IMR-90 (cell line): ENCODE measurements at regions not wholly inside any gene's neighbourhood (a gene's known extent, or its start where the extent isn't known, plus 50 kb on each side); places are given as distances from the start of the nearest gene placed in this dataset.

Experiments
- ATAC-seq: fragments of 200-7000 bp; cut with Tn5 transposase; 2 replicates; pipeline ENCODE4 v1.9.1; 2020; ENCODE audit warnings: low read depth, mild to moderate bottlenecking, moderate library complexity
- BruUV-seq: library from RNA; stranded (reverse); fragments of 400-500 nt; replicated peaks from 2 replicates; lab custom pipeline; 2021; lab: Mats Ljungman, UMichigan
- CTCF ChIA-PET: fragments of 300-600 bp; formaldehyde crosslinking; extraction: SDS; loops from one replicate; lab custom pipeline; 2021; ENCODE audit warnings: antibody characterized with exemption; lab: Yijun Ruan, JAX
- POLR2A ChIA-PET: fragments of 300-600 bp; sonication (Branson Sonifier 250); formaldehyde crosslinking; loops from one replicate; lab custom pipeline; 2022; ENCODE audit warnings: antibody characterized with exemption; ENCODE audit not compliant: unreplicated experiment; lab: Charles Lee
- DNase-seq: peaks from one replicate; pipeline ENCODE4 v3.0.0; 2013
- H2AFZ ChIP-seq: replicated peaks from 2 replicates; pipeline ENCODE3; 2013; ENCODE audit warnings: low read length, mild to moderate bottlenecking; ENCODE audit not compliant: poor library complexity
- H2AK5ac ChIP-seq: 2 replicates; pipeline ENCODE4 v1.6.1; 2013; ENCODE audit warnings: low read depth, low read length, inconsistent platforms
- H2AK9ac ChIP-seq: replicated peaks from 2 replicates; pipeline ENCODE3; 2013; ENCODE audit warnings: mild to moderate bottlenecking, low read depth, low read length, moderate library complexity; ENCODE audit not compliant: poor library complexity
- H2BK120ac ChIP-seq: 2 replicates; pipeline ENCODE4 v1.6.1; 2013; ENCODE audit warnings: low read depth, low read length, inconsistent platforms
- H2BK15ac ChIP-seq: 3 replicates; pipeline ENCODE4 v1.6.1; 2013; ENCODE audit warnings: low read depth, low read length, inconsistent platforms
- H2BK20ac ChIP-seq: 2 replicates; pipeline ENCODE4 v1.6.1; 2013; ENCODE audit warnings: low read depth, mild to moderate bottlenecking, inconsistent platforms, low read length, moderate library complexity
- H2BK5ac ChIP-seq: 2 replicates; pipeline ENCODE4 v1.6.1; 2013; ENCODE audit warnings: mild to moderate bottlenecking, low read depth, low read length, inconsistent platforms; ENCODE audit not compliant: poor library complexity, severe bottlenecking
- H3K14ac ChIP-seq: replicated peaks from 2 replicates; pipeline ENCODE4 v1.6.1; 2013; ENCODE audit warnings: low read depth, low read length, inconsistent platforms
- H3K18ac ChIP-seq: 2 replicates; pipeline ENCODE4 v1.6.1; 2013; ENCODE audit warnings: low read depth, low read length, control low read depth
- H3K23ac ChIP-seq: 2 replicates; pipeline ENCODE4 v1.6.1; 2013; ENCODE audit warnings: low read depth, low read length, inconsistent platforms
- H3K27ac ChIP-seq: 2 replicates; pipeline ENCODE4 v1.5.1; 2013; ENCODE audit warnings: mild to moderate bottlenecking, control low read depth, low read length; ENCODE audit not compliant: insufficient read depth
- H3K27me3 ChIP-seq: 2 replicates; pipeline ENCODE4 v1.6.1; 2013; ENCODE audit warnings: low read length; ENCODE audit not compliant: control insufficient read depth, insufficient read depth
- H3K36me3 ChIP-seq: 2 replicates; pipeline ENCODE4 v1.6.1; 2013; ENCODE audit warnings: low read length, mixed read lengths; ENCODE audit not compliant: control insufficient read depth, insufficient read depth
- H3K4ac ChIP-seq: 2 replicates; pipeline ENCODE4 v1.6.1; 2013; ENCODE audit warnings: low read depth, low read length, inconsistent platforms
- H3K4me1 ChIP-seq: 2 replicates; pipeline ENCODE4 v1.6.1; 2013; ENCODE audit warnings: low read length, mixed read lengths; ENCODE audit not compliant: control insufficient read depth, insufficient read depth
- H3K4me2 ChIP-seq: 2 replicates; pipeline ENCODE4 v1.6.1; 2013; ENCODE audit warnings: low read depth, mild to moderate bottlenecking, control low read depth, low read length, moderate library complexity
- H3K4me3 ChIP-seq: 2 replicates; pipeline ENCODE4 v1.5.1; 2013; ENCODE audit warnings: low read depth, mild to moderate bottlenecking, control low read depth, low read length, moderate library complexity; ENCODE audit not compliant: insufficient read depth
- H3K56ac ChIP-seq: 2 replicates; pipeline ENCODE4 v1.6.1; 2013; ENCODE audit warnings: low read length, inconsistent platforms; ENCODE audit not compliant: insufficient read depth; ENCODE audit errors: extremely low read depth
- H3K79me1 ChIP-seq, 2 experiments: 2 replicates each; pipeline ENCODE4 v1.6.1; 2013; ENCODE audit warnings: low read length in 2 of 2, inconsistent platforms in 1 of 2, low read depth in 1 of 2
- H3K9ac ChIP-seq: 2 replicates; pipeline ENCODE4 v1.6.1; 2013; ENCODE audit warnings: low read depth, low read length, control low read depth
- H3K9me1 ChIP-seq: 2 replicates; pipeline ENCODE4 v1.6.1; 2013; ENCODE audit warnings: low read length, inconsistent platforms; ENCODE audit not compliant: insufficient read depth
- H3K9me3 ChIP-seq: 2 replicates; pipeline ENCODE4 v1.6.1; 2013; ENCODE audit warnings: low read length; ENCODE audit not compliant: control insufficient read depth, insufficient read depth
- H4K20me1 ChIP-seq: 2 replicates; pipeline ENCODE4 v1.6.1; 2013; ENCODE audit warnings: low read length, inconsistent platforms; ENCODE audit not compliant: insufficient read depth
- H4K5ac ChIP-seq: 2 replicates; pipeline ENCODE4 v1.6.1; 2013; ENCODE audit warnings: mild to moderate bottlenecking, low read depth, low read length, control low read depth
- H4K8ac ChIP-seq, 2 experiments: 2 replicates each; pipeline ENCODE4 v1.6.1; 2013; ENCODE audit warnings: low read depth in 2 of 2, low read length in 2 of 2, control low read depth in 1 of 2, inconsistent platforms in 1 of 2
- H4K91ac ChIP-seq: 2 replicates; pipeline ENCODE4 v1.6.1; 2013; ENCODE audit warnings: low read depth, low read length, inconsistent platforms; ENCODE audit not compliant: insufficient read depth
- BHLHE40 ChIP-seq: fragments of 150-350 bp; IDR thresholded peaks from 2 replicates; pipeline ENCODE4 v1.6.1; 2016; ENCODE audit warnings: mild to moderate bottlenecking, low read depth, low read length
- RAD21 ChIP-seq: IDR thresholded peaks from 2 replicates; pipeline ENCODE4 v1.6.1; 2012; ENCODE audit warnings: low read length, improper control_type of control experiment
- WGBS, 2 experiments: methylation state at CpG; one replicate each; pipeline versions ENCODE4 v1.1.5 to v1.1.7; 2013; ENCODE audit warnings: missing lambda C conversion rate in 2 of 2; ENCODE audit not compliant: insufficient read length in 1 of 2; ENCODE audit errors: extremely low coverage in 2 of 2; 5-methylcytosine and 5-hydroxymethylcytosine counted together
- dilution Hi-C: fragments of 300-500 bp; cut with HindIII; formaldehyde crosslinking; loops from one replicate; pipeline ENCODE4 v1.14.3; 2018; ENCODE audit warnings: low sequenced_read_pairs; ENCODE audit not compliant: unreplicated experiment
- in situ Hi-C: fragments of 300-500 bp; cut with MboI; formaldehyde crosslinking; loops from 3 replicates; pipeline ENCODE4 v1.14.3; 2019; ENCODE audit warnings: low sequenced_read_pairs, inconsistent platforms, mixed read lengths
- intact Hi-C: fragments of 100-400 bp; cut with micrococcal nuclease; formaldehyde crosslinking; loops from 2 replicates; pipeline ENCODE4 v1.10.0; 2022

GRCh38 chr3:124586126-124587052, 143.9 kb upstream of the UMPS start:
- H2AK5ac ChIP-seq, result no peak overlapping the region
- 75% methylated on average over 10 of the region's 21 CpGs; no CpG with 5 or more reads in 1 of the 2 experiments for whole genome bisulfite sequencing, 2 experiments
- H3K36me3 ChIP-seq, result no peaks in the 10 kb centered on the region
- peaks cover 58% of the 10 kb centered on the region for H3K27me3 ChIP-seq
- no peak overlapping the region for H2BK20ac ChIP-seq
- no peak for DNase-seq
- POLR2A ChIA-PET, result no interaction called here
- H3K9me3 ChIP-seq, result no peaks in the 10 kb centered on the region
- no peak overlapping the region for H3K56ac ChIP-seq
- no peaks in the 10 kb centered on the region for H3K79me1 ChIP-seq
- H2AK9ac ChIP-seq, result no peak overlapping the region
- H3K4me3 ChIP-seq, result no peak overlapping the region
- no peak overlapping the region for H3K4ac ChIP-seq
- in situ Hi-C loops, result no loop called here
- H2BK15ac ChIP-seq, result no peak overlapping the region
- BruUV-seq, result no TSS peak
- H3K23ac ChIP-seq, result no peak overlapping the region
- H4K5ac ChIP-seq, result no peak overlapping the region
- H3K9ac ChIP-seq, result no peak overlapping the region
- 0 out of 2 replicates have a peak, but pooled peaks cover 2% of the 10 kb centered on the region for H3K9me1 ChIP-seq
- TF ChIP-seq RAD21 (no peak), BHLHE40 (no peak)
- no peak for ATAC-seq
- no peaks in the 10 kb centered on the region; the same call in 1 of the 2 replicates for H3K4me1 ChIP-seq
- no peaks in the 10 kb centered on the region; the same call in 1 of the 2 replicates for H4K20me1 ChIP-seq
- no peak overlapping the region for H3K27ac ChIP-seq
- no peak overlapping the region for H3K18ac ChIP-seq
- no peak overlapping the region for H3K4me2 ChIP-seq
- H2AFZ ChIP-seq, result peak overlapping the region; percentile 37
- no peak overlapping the region for H4K91ac ChIP-seq
- intact Hi-C loops, result no loop called here
- H4K8ac ChIP-seq, result no peak overlapping the region
- H3K14ac ChIP-seq, result no peak overlapping the region
- no peak overlapping the region for H2BK120ac ChIP-seq
- H2BK5ac ChIP-seq, result no peak overlapping the region
- CTCF ChIA-PET, result no interaction called here
- dilution Hi-C loops, result no loop called here
